A549 (cell line): ENCODE measurements at regions not wholly inside any gene's neighbourhood (a gene's known extent, or its start where the extent isn't known, plus 50 kb on each side); places are given as distances from the start of the nearest gene placed in this dataset.

Experiments
- HDAC2 ChIP-seq: fragments of 200-600 bp; sonication (generic); IDR thresholded peaks from 2 replicates; pipeline ENCODE4 v1.6.1; 2016
- RFX5 ChIP-seq: fragments of 450-650 bp; IDR thresholded peaks from 2 replicates; pipeline ENCODE4 v1.7.1; 2014; ENCODE audit warnings: antibody characterized with exemption, mild to moderate bottlenecking, moderate library complexity
- TF ChIP-seq, protein P1 (sequence below): fragments of >200 bp; sonication (Bioruptor Twin); formaldehyde crosslinking; IDR thresholded peaks from 3 replicates; pipeline ENCODE4 v1.5.1; 2016
- TF ChIP-seq, protein P2 (sequence below): IDR thresholded peaks from 2 replicates; pipeline ENCODE4 v1.6.1; 2012

DNA sequence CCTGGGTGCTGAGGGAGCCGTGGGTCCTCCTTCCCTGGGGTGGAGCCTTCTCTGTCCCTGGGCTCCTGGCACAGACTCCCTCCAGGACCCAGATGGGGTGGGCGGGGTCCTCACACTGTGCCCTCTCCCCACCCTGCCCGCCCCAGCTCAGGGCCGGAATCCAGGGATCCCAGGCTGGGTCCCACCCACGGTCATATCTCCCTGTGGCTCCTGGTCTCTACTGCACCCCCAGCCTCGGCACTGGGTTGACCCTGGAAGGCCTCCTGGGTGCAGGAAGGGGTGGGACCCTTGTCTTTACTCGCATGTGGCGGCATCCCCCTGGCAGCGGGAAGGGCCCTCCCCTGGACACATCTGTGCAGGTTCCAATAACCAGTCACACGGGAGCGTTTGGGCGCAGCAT, 75.8 kb upstream of the EIF5 start:
- TF ChIP-seq, protein P1, sequence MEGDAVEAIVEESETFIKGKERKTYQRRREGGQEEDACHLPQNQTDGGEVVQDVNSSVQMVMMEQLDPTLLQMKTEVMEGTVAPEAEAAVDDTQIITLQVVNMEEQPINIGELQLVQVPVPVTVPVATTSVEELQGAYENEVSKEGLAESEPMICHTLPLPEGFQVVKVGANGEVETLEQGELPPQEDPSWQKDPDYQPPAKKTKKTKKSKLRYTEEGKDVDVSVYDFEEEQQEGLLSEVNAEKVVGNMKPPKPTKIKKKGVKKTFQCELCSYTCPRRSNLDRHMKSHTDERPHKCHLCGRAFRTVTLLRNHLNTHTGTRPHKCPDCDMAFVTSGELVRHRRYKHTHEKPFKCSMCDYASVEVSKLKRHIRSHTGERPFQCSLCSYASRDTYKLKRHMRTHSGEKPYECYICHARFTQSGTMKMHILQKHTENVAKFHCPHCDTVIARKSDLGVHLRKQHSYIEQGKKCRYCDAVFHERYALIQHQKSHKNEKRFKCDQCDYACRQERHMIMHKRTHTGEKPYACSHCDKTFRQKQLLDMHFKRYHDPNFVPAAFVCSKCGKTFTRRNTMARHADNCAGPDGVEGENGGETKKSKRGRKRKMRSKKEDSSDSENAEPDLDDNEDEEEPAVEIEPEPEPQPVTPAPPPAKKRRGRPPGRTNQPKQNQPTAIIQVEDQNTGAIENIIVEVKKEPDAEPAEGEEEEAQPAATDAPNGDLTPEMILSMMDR: no peak
- TF ChIP-seq, protein P2, sequence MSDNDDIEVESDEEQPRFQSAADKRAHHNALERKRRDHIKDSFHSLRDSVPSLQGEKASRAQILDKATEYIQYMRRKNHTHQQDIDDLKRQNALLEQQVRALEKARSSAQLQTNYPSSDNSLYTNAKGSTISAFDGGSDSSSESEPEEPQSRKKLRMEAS: no peak
- no peak for TF ChIP-seq RFX5
- TF ChIP-seq HDAC2: no peak
